ENCODE measurements at regions not wholly inside any gene's neighbourhood (a gene's known extent, or its start where the extent isn't known, plus 50 kb on each side); places are given as distances from the start of the nearest gene placed in this dataset.
"Not testable (repeated sequence)": the region's sequence is repeated elsewhere in the genome, so short reads cannot be mapped to it uniquely, and the experiment has no call there.

- not testable (repeated sequence) for DNase-seq (ENCODE audit: insufficient read length, low spot score); FAIRE-seq
These were observed 56.1 kb upstream of the NBPF19 start for GRCh38 chr1:149418782-149419181.

- not testable (repeated sequence) for FAIRE-seq; DNase-seq (ENCODE audit: insufficient read length, low spot score)
These were observed 51.7 kb upstream of the NBPF19 start for GRCh38 chr1:149423122-149423521.

All from HTR-8/SVneo (cell line).